ENCODE measurements at regions not wholly inside any gene's neighbourhood (a gene's known extent, or its start where the extent isn't known, plus 50 kb on each side); places are given as distances from the start of the nearest gene placed in this dataset.

DNA sequence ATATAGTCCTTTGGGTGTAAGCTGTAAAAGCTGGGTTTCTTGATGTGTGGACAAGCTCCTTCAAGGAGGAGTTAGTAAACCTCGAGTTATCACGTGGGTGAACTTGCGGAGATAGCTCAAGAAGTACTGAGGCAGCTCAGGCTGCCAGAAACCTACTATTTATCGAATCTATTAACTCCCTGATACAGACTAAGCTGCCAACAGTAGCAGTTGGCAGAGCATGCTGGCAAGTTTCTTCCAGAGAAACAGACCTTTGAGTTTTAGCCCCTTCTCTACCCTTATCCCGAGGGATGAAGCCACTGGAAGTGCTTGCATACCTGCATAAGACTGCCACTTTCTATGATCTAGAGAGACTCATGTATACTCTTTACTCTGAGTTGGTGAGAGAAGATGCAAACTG, 624.5 kb upstream of the USP24 start:
- Histone ChIP-seq H3K9me3 (no peaks in the 10 kb centered on the region), H3K4me1 (no peaks in the 10 kb centered on the region), H3K4me3 (no peak overlapping the region), H3K27me3 (ENCODE audit: low read depth) (no peaks in the 10 kb centered on the region), H3K36me3 (replicated peaks) (no peaks in the 10 kb centered on the region)
- in situ Hi-C loops (cut with MboI; ENCODE audit: low sequenced_read_pairs), result no loop called here
- no peak for DNase-seq (ENCODE audit: low spot score in 2 of 2)

DNA sequence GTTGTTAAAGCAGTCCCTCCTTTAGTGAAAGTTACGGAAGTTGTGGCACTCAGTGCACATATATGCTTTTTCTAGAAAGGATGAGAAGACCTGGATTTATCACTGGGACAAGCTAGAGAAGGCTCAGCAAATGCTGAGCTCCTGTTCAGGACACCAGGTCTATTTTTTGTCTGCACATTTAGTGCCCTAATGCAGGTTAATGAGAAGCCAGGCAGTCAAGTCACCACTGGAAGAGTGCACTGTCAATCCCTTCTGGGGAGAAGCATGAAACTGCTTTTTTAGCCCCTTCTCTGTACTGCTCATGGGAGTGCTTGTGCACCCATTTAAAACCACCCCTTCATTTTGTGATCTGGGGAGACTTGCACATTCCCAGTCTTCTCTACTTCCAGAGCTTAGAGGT, 624.1 kb upstream of the USP24 start:
- Histone ChIP-seq H3K36me3 (replicated peaks) (no peaks in the 10 kb centered on the region), H3K4me1 (no peaks in the 10 kb centered on the region), H3K4me3 (no peak overlapping the region), H3K27me3 (ENCODE audit: low read depth) (no peaks in the 10 kb centered on the region), H3K9me3 (no peaks in the 10 kb centered on the region)
- no peak for DNase-seq (ENCODE audit: low spot score in 2 of 2)
- in situ Hi-C loops (cut with MboI; ENCODE audit: low sequenced_read_pairs), result no loop called here

DNA sequence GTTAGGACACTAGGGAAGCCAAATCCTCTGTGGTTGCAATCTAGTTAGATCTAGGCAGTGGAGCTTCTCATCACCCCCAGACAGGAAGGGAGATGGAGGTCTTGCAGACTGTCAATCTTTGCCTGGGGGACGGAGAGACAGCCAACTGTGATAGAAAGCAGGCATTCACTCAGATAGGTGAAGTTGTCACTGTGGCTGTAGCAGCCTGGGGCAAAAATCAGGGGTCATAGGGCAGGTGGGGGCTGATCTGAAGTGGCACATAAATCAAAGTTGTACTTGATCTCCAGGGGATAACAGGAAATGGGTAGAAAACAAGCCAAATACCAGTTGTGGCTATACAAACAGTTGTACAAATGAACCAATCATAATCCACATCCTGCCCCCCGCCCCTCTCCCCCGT, 620.9 kb upstream of the USP24 start:
- H3K4me3 ChIP-seq, result no peak overlapping the region
- in situ Hi-C loops (cut with MboI; ENCODE audit: low sequenced_read_pairs), result no loop called here
- H3K36me3 ChIP-seq (replicated peaks), result no peaks in the 10 kb centered on the region
- H3K4me1 ChIP-seq, result no peaks in the 10 kb centered on the region
- H3K27me3 ChIP-seq (ENCODE audit: low read depth), result no peaks in the 10 kb centered on the region
- H3K9me3 ChIP-seq, result no peaks in the 10 kb centered on the region
- DNase-seq (ENCODE audit: low spot score in 2 of 2), result no peak

DNA sequence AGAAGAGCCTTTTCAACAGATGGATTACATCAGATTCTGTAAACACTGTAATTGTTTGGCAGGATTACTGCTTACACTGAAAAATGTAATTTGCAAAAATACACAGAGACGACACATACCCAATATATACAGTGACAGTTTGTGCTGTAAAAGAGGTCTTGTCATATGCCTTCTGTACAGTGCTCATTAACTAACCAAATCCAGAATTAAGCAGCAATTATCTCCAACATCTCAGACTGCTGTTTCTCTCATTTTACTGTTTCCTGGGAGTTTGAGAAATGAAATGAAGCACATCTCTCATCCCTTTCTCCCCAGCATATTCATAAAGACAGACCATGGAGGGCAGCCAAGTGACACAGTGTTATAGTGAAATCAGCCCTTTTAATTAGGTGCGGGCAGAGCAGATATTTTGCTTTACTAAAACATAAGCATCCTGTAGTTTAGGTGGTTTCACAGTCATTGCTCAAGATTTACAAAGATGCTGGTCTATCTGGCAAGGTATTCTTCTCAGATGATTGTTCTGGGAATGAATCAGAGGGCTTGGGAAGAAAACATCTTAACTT, 618.4 kb upstream of the USP24 start:
- DNase-seq (ENCODE audit: low spot score in 2 of 2), result no peak
- Histone ChIP-seq H3K4me1 (no peaks in the 10 kb centered on the region), H3K36me3 (replicated peaks) (no peaks in the 10 kb centered on the region), H3K9me3 (no peaks in the 10 kb centered on the region), H3K4me3 (no peak overlapping the region), H3K27me3 (ENCODE audit: low read depth) (no peaks in the 10 kb centered on the region)
- in situ Hi-C loops (cut with MboI; ENCODE audit: low sequenced_read_pairs), result no loop called here

DNA sequence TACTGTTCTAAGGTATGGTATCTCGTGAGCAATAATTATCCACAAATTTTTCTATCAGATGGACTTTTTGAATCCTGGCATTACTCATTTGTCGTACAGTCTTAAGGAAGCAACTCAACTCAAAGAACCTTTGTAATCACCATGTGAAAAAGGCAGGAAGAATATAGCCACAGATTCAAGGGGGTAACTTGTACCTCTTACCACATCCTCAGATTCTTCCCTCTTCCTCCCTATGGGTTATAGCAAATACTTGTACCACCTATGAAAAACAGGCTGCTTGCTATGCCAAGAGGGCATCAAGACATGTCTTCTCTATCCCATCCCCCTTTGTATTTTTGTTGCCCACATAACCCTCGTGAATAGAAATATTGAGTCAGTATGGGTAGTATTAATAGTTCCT, 616.6 kb upstream of the USP24 start:
- in situ Hi-C loops (cut with MboI; ENCODE audit: low sequenced_read_pairs), result no loop called here
- DNase-seq (ENCODE audit: low spot score in 2 of 2), result no peak
- Histone ChIP-seq H3K4me3 (no peak overlapping the region), H3K27me3 (ENCODE audit: low read depth) (no peaks in the 10 kb centered on the region), H3K9me3 (no peaks in the 10 kb centered on the region), H3K36me3 (replicated peaks) (no peaks in the 10 kb centered on the region), H3K4me1 (no peaks in the 10 kb centered on the region)

DNA sequence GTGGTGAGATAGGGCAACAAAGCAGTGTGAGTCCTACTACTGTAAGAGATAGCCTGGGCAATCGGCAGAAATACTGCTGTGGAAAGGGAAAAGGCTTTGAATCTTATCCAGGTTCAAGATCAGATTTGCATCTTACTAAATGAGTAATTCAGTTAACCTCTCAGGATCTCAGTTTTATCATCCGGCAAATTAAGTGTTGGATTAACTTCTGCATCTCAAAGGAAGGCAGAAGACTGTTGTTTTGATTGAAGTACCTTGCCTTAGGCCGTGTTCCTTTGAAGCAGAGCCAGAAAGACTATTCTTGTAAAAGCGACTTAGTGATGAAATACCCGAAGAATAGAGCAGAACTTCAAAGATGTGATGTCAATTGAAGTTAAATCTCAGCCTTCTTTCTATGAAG, 612.9 kb upstream of the USP24 start:
- no peak for DNase-seq (ENCODE audit: low spot score in 2 of 2)
- Histone ChIP-seq H3K36me3 (replicated peaks) (no peaks in the 10 kb centered on the region), H3K9me3 (no peaks in the 10 kb centered on the region), H3K4me3 (no peak overlapping the region), H3K27me3 (ENCODE audit: low read depth) (no peaks in the 10 kb centered on the region), H3K4me1 (no peaks in the 10 kb centered on the region)
- in situ Hi-C loops (cut with MboI; ENCODE audit: low sequenced_read_pairs), result no loop called here

DNA sequence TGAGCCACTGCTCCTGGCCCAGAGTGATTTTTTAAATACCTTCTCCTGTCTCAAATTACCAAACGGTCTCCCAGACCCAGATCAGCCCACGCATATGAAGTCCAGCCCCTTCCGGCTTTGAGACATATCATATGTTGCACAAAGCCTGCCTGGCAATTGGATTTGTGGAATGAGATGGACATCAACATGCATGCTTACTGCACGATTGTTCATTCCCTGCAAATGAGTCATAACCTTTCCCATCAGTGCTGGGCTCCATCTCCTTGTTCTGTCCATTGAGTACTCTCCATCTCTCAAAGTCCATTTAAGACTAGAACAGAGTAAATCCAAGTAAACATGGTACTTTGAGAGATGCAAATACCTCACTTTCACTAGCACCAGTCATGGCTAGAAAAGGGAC, 612.2 kb upstream of the USP24 start:
- no peak overlapping the region for H3K4me3 ChIP-seq
- in situ Hi-C loops (cut with MboI; ENCODE audit: low sequenced_read_pairs), result no loop called here
- H3K27me3 ChIP-seq (ENCODE audit: low read depth), result no peaks in the 10 kb centered on the region
- no peaks in the 10 kb centered on the region for H3K9me3 ChIP-seq
- H3K4me1 ChIP-seq, result no peaks in the 10 kb centered on the region
- H3K36me3 ChIP-seq (replicated peaks), result no peaks in the 10 kb centered on the region
- DNase-seq (ENCODE audit: low spot score in 2 of 2), result no peak

DNA sequence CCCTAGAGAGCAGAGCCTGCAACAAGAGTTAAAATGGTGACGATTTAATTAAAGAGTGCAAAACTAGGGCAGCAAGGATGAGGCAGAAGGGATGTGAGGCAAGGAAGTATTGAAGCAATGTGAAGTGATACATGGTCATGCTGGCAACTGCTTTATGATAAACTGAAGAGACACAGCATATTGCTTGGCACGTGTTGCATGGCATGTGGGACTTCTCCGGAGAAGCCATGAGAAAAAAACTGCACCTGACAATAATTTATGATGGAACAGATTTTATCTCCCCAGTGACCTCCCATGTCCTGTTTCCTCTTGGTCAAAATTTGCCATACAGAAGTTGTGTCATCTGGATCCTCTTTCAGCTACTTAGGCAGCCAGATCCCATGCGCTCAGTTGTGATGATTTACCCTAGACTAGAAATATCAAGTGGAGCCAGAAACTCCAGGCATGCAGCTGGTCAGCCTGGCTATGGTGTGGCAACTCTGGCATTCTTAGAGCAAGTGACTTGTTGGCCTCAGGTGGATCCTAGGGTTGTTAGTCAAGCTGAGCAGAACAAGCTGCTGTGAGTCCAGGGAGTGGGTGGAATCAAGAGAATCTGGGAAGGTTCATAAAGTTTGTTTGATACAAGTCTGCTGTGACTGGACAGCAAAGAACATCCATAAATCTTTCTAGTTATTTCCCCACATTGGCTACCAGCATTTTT, 611.4 kb upstream of the USP24 start:
- H3K9me3 ChIP-seq, result no peaks in the 10 kb centered on the region
- H3K4me3 ChIP-seq, result no peak overlapping the region
- in situ Hi-C loops (cut with MboI; ENCODE audit: low sequenced_read_pairs), result no loop called here
- no peaks in the 10 kb centered on the region for H3K4me1 ChIP-seq
- H3K36me3 ChIP-seq (replicated peaks), result no peaks in the 10 kb centered on the region
- no peaks in the 10 kb centered on the region for H3K27me3 ChIP-seq (ENCODE audit: low read depth)
- DNase-seq (ENCODE audit: low spot score in 2 of 2), result no peak

DNA sequence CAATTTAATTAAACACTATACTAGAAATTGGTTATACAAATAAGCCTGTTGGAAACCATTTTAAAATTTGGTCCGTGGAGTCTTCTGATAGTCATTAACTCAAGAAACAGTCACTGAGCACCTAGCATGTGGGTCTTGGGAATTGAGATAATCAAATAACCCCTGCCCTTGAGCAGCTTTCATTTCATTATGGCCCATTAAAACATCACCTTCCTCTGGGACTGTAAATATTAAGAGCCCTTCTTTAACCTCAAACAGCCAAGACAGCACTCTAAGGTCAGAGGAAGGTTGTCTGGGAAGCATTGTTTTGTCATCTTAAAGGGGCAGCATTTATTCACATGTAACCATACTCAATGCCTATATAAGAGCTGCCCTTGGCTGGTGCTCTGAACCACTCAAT, 610.3 kb upstream of the USP24 start:
- in situ Hi-C loops (cut with MboI; ENCODE audit: low sequenced_read_pairs), result no loop called here
- Histone ChIP-seq H3K4me3 (no peak overlapping the region), H3K4me1 (no peaks in the 10 kb centered on the region), H3K36me3 (replicated peaks) (no peaks in the 10 kb centered on the region), H3K9me3 (no peaks in the 10 kb centered on the region), H3K27me3 (ENCODE audit: low read depth) (no peaks in the 10 kb centered on the region)
- no peak for DNase-seq (ENCODE audit: low spot score in 2 of 2)

DNA sequence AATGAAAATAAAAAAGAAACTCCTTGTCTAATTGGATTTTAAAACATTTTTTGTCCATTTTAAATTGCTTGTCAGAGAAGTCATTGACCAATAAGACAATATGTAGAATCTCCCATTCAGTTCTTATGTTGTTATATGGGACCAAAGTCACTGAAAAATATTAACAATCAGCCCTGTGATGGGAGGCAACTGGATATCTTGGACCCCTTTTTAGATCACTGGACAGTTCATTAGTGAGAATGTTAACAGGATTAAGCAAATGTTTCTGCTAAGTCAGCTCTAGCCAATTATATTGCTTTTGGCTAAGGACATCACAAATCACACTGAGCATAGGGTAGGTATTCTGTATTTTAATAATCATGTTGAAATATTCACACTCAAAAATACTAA, 609.1 kb upstream of the USP24 start:
- Histone ChIP-seq H3K27me3 (ENCODE audit: low read depth) (no peaks in the 10 kb centered on the region), H3K4me1 (no peaks in the 10 kb centered on the region), H3K36me3 (replicated peaks) (no peaks in the 10 kb centered on the region), H3K9me3 (no peaks in the 10 kb centered on the region), H3K4me3 (no peak overlapping the region)
- no peak for DNase-seq (ENCODE audit: low spot score in 2 of 2)
- in situ Hi-C loops (cut with MboI; ENCODE audit: low sequenced_read_pairs), result no loop called here

DNA sequence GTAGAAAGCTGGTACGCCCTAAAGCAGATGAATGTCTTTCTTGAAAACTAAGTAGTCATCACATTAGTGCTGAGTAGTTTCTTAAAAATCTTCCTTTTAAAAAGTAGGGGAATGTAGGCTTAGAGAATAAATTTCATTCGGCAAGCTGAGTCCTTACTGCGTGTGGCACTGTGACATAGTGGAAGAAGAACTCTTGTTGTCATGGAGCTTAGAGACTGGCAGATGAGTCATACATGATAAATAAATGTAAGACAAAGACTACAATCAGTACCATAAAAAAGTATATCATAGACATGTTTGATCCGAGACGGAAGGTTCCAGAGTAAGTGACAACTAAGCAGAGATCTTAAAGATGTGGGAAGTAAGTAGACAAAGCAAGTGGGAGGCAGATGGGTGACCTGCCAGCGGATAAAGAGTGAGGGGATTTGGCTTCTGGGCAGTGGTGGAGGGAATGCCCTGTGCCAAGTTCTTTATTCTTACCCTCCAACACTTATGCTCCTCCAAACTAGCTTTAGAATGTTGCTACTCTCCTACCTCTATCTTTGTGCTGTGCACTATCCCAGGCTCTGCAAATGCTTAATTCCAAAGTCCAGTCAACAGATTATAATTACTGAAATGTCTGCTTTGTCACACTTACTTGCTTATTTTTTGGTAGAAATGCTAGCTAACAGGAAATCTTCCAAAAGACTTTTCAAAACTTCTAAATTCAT, 608.5 kb upstream of the USP24 start:
- in situ Hi-C loops (cut with MboI; ENCODE audit: low sequenced_read_pairs), result no loop called here
- H3K9me3 ChIP-seq, result no peaks in the 10 kb centered on the region
- H3K4me3 ChIP-seq, result no peak overlapping the region
- H3K36me3 ChIP-seq (replicated peaks), result no peaks in the 10 kb centered on the region
- H3K27me3 ChIP-seq (ENCODE audit: low read depth), result no peaks in the 10 kb centered on the region
- no peaks in the 10 kb centered on the region for H3K4me1 ChIP-seq
- no peak for DNase-seq (ENCODE audit: low spot score in 2 of 2)

DNA sequence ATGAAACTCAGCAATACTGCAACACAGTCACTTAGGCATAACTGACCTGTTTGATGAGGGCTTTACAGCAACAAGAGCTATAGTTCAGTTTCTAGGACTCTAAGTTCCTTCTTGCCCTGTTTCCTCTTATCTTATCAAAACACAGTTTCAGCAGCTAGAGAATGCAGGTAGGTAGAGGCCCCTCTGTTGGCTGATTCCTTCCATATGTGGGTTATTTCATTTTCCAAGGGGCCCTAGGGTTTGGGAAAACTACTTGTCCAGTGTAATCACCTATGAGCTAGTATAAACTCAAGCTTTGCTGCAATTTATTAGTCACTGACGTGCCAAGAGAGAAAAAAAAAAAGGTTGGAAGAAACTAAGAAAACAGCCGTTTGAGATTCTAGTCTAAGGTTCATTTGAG, 607.7 kb upstream of the USP24 start:
- no peaks in the 10 kb centered on the region for H3K9me3 ChIP-seq
- no peaks in the 10 kb centered on the region for H3K36me3 ChIP-seq (replicated peaks)
- no peaks in the 10 kb centered on the region for H3K4me1 ChIP-seq
- H3K4me3 ChIP-seq, result no peak overlapping the region
- no peaks in the 10 kb centered on the region for H3K27me3 ChIP-seq (ENCODE audit: low read depth)
- in situ Hi-C loops (cut with MboI; ENCODE audit: low sequenced_read_pairs), result no loop called here
- no peak for DNase-seq (ENCODE audit: low spot score in 2 of 2)

DNA sequence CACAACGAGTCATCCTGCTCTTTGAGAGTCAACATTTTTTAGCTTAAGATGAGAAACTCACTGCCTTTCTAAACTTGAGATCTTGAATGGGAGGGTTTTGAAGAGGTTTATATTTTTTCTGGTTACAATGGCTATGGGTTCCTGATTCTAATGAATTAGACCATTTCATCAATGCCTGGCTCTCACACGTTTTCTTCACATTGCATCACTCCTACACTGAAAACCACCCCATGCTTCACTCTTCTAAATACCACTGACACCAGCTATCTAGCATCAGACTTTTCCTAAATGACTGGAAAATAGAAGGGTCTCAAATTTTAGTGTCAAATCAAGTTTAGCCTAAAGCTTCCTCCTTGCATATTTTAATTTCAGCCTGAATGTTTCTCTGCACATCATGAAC, 606.1 kb upstream of the USP24 start:
- H3K4me3 ChIP-seq, result no peak overlapping the region
- in situ Hi-C loops (cut with MboI; ENCODE audit: low sequenced_read_pairs), result no loop called here
- DNase-seq (ENCODE audit: low spot score in 2 of 2), result no peak
- H3K9me3 ChIP-seq, result no peaks in the 10 kb centered on the region
- H3K36me3 ChIP-seq (replicated peaks), result no peaks in the 10 kb centered on the region
- no peaks in the 10 kb centered on the region for H3K4me1 ChIP-seq
- no peaks in the 10 kb centered on the region for H3K27me3 ChIP-seq (ENCODE audit: low read depth)

DNA sequence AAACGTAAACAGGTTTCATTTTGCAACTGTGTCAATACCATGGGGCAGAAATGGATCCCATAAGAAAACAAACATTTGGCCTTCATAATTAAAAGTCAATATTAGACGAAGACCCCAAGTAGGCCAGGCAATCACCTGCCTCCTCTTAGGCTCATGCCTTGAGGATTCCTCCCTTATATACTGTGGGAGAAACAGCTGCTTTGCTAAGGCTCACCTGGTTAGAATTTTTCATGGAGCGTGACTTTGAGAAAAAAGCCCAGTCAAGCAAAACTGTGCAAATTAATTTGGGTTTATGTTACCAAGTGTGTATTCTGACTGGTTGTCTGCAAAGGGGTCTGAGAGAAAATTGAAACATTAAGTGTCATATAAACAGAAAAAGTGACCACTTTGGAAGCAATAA, 605.3 kb upstream of the USP24 start:
- H3K36me3 ChIP-seq (replicated peaks), result no peaks in the 10 kb centered on the region
- H3K27me3 ChIP-seq (ENCODE audit: low read depth), result no peaks in the 10 kb centered on the region
- no peak overlapping the region for H3K4me3 ChIP-seq
- no peaks in the 10 kb centered on the region for H3K9me3 ChIP-seq
- no peaks in the 10 kb centered on the region for H3K4me1 ChIP-seq
- no peak for DNase-seq (ENCODE audit: low spot score in 2 of 2)
- in situ Hi-C loops (cut with MboI; ENCODE audit: low sequenced_read_pairs), result no loop called here

Data from HAP-1 (cell line).